SK-N-SH treated with all-trans-retinoic acid at 6 μM for 48 hours (cell line): ENCODE measurements at regions not wholly inside any gene's neighbourhood (a gene's known extent, or its start where the extent isn't known, plus 50 kb on each side); places are given as distances from the start of the nearest gene placed in this dataset.

Source experiments
- ATAC-seq: fragments of 200-7000 bp; cut with Tn5 transposase; 3 replicates; pipeline ENCODE4 v1.9.1; 2020; ENCODE audit warnings: mild to moderate bottlenecking, moderate library complexity
- ARNTL ChIP-seq: fragments of 450-650 bp; formaldehyde crosslinking; IDR thresholded peaks from 2 replicates; pipeline ENCODE4 v1.5.0; 2020; ENCODE audit warnings: low read depth, mild to moderate bottlenecking, moderate library complexity, borderline replicate concordance
- CSDC2 ChIP-seq: fragments of 250-450 bp; sonication (Bioruptor Pico); IDR thresholded peaks from 2 replicates; pipeline ENCODE4 v1.5.0; 2020; ENCODE audit warnings: mild to moderate bottlenecking, moderate library complexity
- ESRRG ChIP-seq: fragments of 250-450 bp; sonication (Bioruptor Pico); IDR thresholded peaks from 2 replicates; pipeline ENCODE4 v1.6.1; 2021; ENCODE audit warnings: mild to moderate bottlenecking
- GLIS3 ChIP-seq: fragments of 250-450 bp; sonication (Bioruptor Pico); IDR thresholded peaks from 2 replicates; pipeline ENCODE4 v1.5.0; 2020; ENCODE audit warnings: mild to moderate bottlenecking, moderate library complexity
- ISL1 ChIP-seq: fragments of 250-450 bp; sonication (Bioruptor Pico); IDR thresholded peaks from 2 replicates; pipeline ENCODE4 v2.1.2; 2022; ENCODE audit warnings: mild to moderate bottlenecking, moderate library complexity
- OSR1 ChIP-seq: fragments of 250-450 bp; sonication (Bioruptor Pico); IDR thresholded peaks from 2 replicates; pipeline ENCODE4 v1.8.0; 2022; ENCODE audit warnings: moderate library complexity, mild to moderate bottlenecking, inconsistent platforms
- PPARA ChIP-seq: fragments of 250-450 bp; sonication (Bioruptor Pico); IDR thresholded peaks from 2 replicates; pipeline ENCODE4 v1.5.0; 2020; ENCODE audit warnings: mild to moderate bottlenecking, borderline replicate concordance
- RARB ChIP-seq: fragments of 250-450 bp; sonication (Bioruptor Pico); IDR thresholded peaks from 2 replicates; pipeline ENCODE4 v1.8.0; 2021; ENCODE audit warnings: mild to moderate bottlenecking, moderate library complexity
- SNAI2 ChIP-seq: fragments of 250-450 bp; sonication (Bioruptor Pico); IDR thresholded peaks from 2 replicates; pipeline ENCODE4 v1.5.0; 2020; ENCODE audit warnings: mild to moderate bottlenecking, moderate library complexity
- TCF4 ChIP-seq: fragments of 250-450 bp; sonication (Bioruptor Pico); IDR thresholded peaks from 2 replicates; pipeline ENCODE4 v1.8.0; 2021; ENCODE audit warnings: mild to moderate bottlenecking, moderate library complexity, borderline replicate concordance
- TOX ChIP-seq: fragments of 250-450 bp; sonication (Bioruptor Pico); IDR thresholded peaks from 2 replicates; pipeline ENCODE4 v1.8.0; 2021; ENCODE audit warnings: mild to moderate bottlenecking, moderate library complexity, borderline replicate concordance
- ZFP3 ChIP-seq: fragments of 250-450 bp; sonication (Bioruptor Pico); IDR thresholded peaks from 2 replicates; pipeline ENCODE4 v1.5.0; 2020; ENCODE audit warnings: mild to moderate bottlenecking, moderate library complexity
- ZFP30 ChIP-seq: fragments of 450-650 bp; formaldehyde crosslinking; IDR thresholded peaks from 2 replicates; pipeline ENCODE4 v1.5.0; 2022; ENCODE audit warnings: mild to moderate bottlenecking, moderate library complexity
- ZNF565 ChIP-seq: fragments of 450-650 bp; formaldehyde crosslinking; conservative IDR thresholded peaks from 2 replicates; pipeline ENCODE4 v1.5.0; 2020; ENCODE audit warnings: low read depth, mild to moderate bottlenecking, moderate library complexity
- ZNF8 ChIP-seq: fragments of 450-650 bp; formaldehyde crosslinking; IDR thresholded peaks from 2 replicates; pipeline ENCODE4 v1.5.0; 2020; ENCODE audit warnings: mild to moderate bottlenecking, moderate library complexity
- TF ChIP-seq, protein P1 (sequence below): fragments of 250-450 bp; sonication (Bioruptor Pico); IDR thresholded peaks from 2 replicates; pipeline ENCODE4 v1.8.0; 2021; ENCODE audit warnings: low read depth, mild to moderate bottlenecking, moderate library complexity, borderline replicate concordance
- TF ChIP-seq, protein P2 (sequence below): fragments of 250-450 bp; sonication (Bioruptor Pico); IDR thresholded peaks from 2 replicates; pipeline ENCODE4 v1.8.0; 2020; ENCODE audit warnings: mild to moderate bottlenecking, moderate library complexity, borderline replicate concordance
- TF ChIP-seq, protein P3 (sequence below): fragments of 250-450 bp; sonication (Bioruptor Pico); IDR thresholded peaks from 2 replicates; pipeline ENCODE4 v1.5.0; 2020; ENCODE audit warnings: mild to moderate bottlenecking, moderate library complexity
- TF ChIP-seq, protein P4 (sequence below): fragments of 250-450 bp; sonication (Bioruptor Pico); IDR thresholded peaks from 2 replicates; pipeline ENCODE4 v1.5.1; 2020; ENCODE audit warnings: low read depth, mild to moderate bottlenecking, moderate library complexity
- TF ChIP-seq, protein P5 (sequence below): fragments of 250-450 bp; sonication (Bioruptor Pico); IDR thresholded peaks from 2 replicates; pipeline ENCODE4 v1.5.1; 2021; ENCODE audit warnings: mild to moderate bottlenecking, moderate library complexity

DNA sequence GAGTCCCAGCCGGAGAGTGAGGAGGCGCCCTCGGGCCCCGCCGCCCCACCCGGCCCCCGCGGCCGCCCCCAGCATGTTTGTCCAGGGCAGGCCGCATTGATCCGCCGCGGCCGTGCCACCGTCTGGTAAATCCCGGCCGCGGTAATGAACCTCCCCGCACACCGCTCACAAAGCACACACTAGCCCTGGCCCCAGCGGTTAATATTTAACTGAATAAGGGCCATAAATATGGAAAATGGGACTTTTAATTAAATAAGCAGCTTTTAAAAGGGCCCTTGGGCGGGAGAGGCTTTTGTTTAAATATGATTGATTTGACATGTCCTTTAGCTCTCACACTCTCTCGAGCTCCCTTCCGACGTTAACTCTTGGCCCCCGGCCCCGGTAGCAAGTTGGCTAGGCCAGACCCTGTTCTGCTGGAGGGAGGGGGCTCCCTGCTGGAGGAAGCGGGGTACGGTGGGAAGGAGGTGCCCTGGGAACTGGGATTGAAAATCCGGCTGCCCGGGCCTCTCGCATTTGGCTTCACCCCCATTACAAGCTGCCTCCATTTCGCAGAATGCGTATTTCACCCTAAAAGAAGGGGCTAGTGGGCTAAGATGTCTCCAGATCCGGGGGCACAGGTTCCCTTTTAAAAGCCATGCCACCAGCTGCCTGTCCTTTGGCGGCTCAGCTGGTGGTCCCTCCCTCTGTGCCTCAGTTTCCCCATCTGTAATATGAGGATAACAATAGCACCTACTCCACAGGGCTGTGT, 199.8 kb downstream of the RBM19 start:
- ATAC-seq = peak; percentile 17
- TF ChIP-seq, protein P1, sequence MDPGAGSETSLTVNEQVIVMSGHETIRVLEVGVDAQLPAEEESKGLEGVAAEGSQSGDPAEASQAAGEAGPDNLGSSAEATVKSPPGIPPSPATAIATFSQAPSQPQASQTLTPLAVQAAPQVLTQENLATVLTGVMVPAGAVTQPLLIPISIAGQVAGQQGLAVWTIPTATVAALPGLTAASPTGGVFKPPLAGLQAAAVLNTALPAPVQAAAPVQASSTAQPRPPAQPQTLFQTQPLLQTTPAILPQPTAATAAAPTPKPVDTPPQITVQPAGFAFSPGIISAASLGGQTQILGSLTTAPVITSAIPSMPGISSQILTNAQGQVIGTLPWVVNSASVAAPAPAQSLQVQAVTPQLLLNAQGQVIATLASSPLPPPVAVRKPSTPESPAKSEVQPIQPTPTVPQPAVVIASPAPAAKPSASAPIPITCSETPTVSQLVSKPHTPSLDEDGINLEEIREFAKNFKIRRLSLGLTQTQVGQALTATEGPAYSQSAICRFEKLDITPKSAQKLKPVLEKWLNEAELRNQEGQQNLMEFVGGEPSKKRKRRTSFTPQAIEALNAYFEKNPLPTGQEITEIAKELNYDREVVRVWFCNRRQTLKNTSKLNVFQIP = no peak
- TF ChIP-seq OSR1 (CRISPR knock-in tag) (no peak), ESRRG (CRISPR knock-in tag) (no peak), TOX (no peak), ARNTL (CRISPR knock-in tag) (no peak), SNAI2 (no peak), GLIS3 (no peak), ZFP3 (CRISPR knock-in tag) (no peak), ZFP30 (CRISPR knock-in tag) (no peak), TCF4 (peak; percentile 25; the same call in 1 of the 2 replicates)
- TF ChIP-seq, protein P2, sequence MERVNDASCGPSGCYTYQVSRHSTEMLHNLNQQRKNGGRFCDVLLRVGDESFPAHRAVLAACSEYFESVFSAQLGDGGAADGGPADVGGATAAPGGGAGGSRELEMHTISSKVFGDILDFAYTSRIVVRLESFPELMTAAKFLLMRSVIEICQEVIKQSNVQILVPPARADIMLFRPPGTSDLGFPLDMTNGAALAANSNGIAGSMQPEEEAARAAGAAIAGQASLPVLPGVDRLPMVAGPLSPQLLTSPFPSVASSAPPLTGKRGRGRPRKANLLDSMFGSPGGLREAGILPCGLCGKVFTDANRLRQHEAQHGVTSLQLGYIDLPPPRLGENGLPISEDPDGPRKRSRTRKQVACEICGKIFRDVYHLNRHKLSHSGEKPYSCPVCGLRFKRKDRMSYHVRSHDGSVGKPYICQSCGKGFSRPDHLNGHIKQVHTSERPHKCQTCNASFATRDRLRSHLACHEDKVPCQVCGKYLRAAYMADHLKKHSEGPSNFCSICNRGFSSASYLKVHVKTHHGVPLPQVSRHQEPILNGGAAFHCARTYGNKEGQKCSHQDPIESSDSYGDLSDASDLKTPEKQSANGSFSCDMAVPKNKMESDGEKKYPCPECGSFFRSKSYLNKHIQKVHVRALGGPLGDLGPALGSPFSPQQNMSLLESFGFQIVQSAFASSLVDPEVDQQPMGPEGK = peak; percentile 62; the same call in 1 of the 2 replicates
- TF ChIP-seq, protein P3, sequence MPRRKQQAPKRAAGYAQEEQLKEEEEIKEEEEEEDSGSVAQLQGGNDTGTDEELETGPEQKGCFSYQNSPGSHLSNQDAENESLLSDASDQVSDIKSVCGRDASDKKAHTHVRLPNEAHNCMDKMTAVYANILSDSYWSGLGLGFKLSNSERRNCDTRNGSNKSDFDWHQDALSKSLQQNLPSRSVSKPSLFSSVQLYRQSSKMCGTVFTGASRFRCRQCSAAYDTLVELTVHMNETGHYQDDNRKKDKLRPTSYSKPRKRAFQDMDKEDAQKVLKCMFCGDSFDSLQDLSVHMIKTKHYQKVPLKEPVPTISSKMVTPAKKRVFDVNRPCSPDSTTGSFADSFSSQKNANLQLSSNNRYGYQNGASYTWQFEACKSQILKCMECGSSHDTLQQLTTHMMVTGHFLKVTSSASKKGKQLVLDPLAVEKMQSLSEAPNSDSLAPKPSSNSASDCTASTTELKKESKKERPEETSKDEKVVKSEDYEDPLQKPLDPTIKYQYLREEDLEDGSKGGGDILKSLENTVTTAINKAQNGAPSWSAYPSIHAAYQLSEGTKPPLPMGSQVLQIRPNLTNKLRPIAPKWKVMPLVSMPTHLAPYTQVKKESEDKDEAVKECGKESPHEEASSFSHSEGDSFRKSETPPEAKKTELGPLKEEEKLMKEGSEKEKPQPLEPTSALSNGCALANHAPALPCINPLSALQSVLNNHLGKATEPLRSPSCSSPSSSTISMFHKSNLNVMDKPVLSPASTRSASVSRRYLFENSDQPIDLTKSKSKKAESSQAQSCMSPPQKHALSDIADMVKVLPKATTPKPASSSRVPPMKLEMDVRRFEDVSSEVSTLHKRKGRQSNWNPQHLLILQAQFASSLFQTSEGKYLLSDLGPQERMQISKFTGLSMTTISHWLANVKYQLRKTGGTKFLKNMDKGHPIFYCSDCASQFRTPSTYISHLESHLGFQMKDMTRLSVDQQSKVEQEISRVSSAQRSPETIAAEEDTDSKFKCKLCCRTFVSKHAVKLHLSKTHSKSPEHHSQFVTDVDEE = no peak

DNA sequence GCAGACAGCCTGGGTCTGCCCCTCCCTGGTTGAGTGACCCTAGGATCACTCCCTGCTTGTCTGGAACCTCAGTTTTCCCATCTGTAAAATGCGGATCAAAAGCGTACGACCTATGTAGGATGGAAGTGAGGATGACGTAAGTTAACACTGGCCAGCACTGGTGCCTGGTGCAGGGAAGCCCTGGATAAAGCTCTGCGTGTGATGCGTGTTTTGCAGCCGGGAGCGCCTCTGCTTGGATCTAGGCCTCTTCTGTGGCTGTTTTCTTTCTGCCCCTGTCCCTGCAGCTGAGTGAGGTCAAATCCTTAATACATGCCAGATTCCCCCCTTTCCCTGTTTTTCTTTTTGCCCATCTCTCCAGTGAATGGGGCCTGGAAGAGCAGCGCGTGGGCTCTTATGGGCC, 201.5 kb downstream of the RBM19 start:
- no peak for ATAC-seq
- no peak for TF ChIP-seq PPARA (CRISPR knock-in tag)
- TF ChIP-seq ZNF565 (CRISPR knock-in tag) = no peak
- TF ChIP-seq ISL1 (CRISPR knock-in tag) = no peak
- TF ChIP-seq, protein P1 = no peak
- TF ChIP-seq, protein P4, sequence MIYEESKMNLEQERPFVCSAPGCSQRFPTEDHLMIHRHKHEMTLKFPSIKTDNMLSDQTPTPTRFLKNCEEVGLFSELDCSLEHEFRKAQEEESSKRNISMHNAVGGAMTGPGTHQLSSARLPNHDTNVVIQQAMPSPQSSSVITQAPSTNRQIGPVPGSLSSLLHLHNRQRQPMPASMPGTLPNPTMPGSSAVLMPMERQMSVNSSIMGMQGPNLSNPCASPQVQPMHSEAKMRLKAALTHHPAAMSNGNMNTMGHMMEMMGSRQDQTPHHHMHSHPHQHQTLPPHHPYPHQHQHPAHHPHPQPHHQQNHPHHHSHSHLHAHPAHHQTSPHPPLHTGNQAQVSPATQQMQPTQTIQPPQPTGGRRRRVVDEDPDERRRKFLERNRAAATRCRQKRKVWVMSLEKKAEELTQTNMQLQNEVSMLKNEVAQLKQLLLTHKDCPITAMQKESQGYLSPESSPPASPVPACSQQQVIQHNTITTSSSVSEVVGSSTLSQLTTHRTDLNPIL (CRISPR knock-in tag) = no peak
- TF ChIP-seq OSR1 (CRISPR knock-in tag) = no peak
- TF ChIP-seq, protein P3 = no peak
- TF ChIP-seq TCF4 = no peak
- no peak for TF ChIP-seq ZNF8 (CRISPR knock-in tag)
- no peak for TF ChIP-seq RARB (CRISPR knock-in tag)
- TF ChIP-seq GLIS3 = no peak
- no peak for TF ChIP-seq SNAI2
- no peak for TF ChIP-seq ZFP3 (CRISPR knock-in tag)
- TF ChIP-seq CSDC2 = no peak
- TF ChIP-seq, protein P5, sequence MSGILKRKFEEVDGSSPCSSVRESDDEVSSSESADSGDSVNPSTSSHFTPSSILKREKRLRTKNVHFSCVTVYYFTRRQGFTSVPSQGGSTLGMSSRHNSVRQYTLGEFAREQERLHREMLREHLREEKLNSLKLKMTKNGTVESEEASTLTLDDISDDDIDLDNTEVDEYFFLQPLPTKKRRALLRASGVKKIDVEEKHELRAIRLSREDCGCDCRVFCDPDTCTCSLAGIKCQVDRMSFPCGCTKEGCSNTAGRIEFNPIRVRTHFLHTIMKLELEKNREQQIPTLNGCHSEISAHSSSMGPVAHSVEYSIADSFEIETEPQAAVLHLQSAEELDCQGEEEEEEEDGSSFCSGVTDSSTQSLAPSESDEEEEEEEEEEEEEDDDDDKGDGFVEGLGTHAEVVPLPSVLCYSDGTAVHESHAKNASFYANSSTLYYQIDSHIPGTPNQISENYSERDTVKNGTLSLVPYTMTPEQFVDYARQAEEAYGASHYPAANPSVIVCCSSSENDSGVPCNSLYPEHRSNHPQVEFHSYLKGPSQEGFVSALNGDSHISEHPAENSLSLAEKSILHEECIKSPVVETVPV = no peak
- no peak for TF ChIP-seq ARNTL (CRISPR knock-in tag)
- TF ChIP-seq ZFP30 (CRISPR knock-in tag) = no peak
- no peak for TF ChIP-seq TOX
- TF ChIP-seq, protein P2 = no peak
